Activated T-helper 1 cell treated with anti-CD3 and anti-CD28 coated beads, Interleukin-12 subunit alpha, Interleukin-12 subunit beta, Interleukin-2, Interleukin-4 antibody, amounts not matched to agents 30 ng/mL and 10 ng/mL and 1 ng/mL, durations not matched to agents 14 hours and 24 hours and 36 hours (primary cell): ENCODE measurements at regions not wholly inside any gene's neighbourhood (a gene's known extent, or its start where the extent isn't known, plus 50 kb on each side); places are given as distances from the start of the nearest gene placed in this dataset.

Experiments used
- DNase-seq: peaks from one replicate; pipeline ENCODE4 v3.0.0; 2021; ENCODE audit warnings: low spot score
- H3K27ac Mint-ChIP-seq: one replicate; pipeline ENCODE4 v1.8.0; 2021; ENCODE audit warnings: mild to moderate bottlenecking, mixed read lengths
- H3K27me3 Mint-ChIP-seq: one replicate; pipeline ENCODE4 v1.8.0; 2022; ENCODE audit warnings: mild to moderate bottlenecking, moderate library complexity, mixed read lengths; ENCODE audit not compliant: insufficient read depth
- H3K36me3 Mint-ChIP-seq: one replicate; pipeline ENCODE4 v1.8.0; 2021; ENCODE audit warnings: low read depth, mixed read lengths
- H3K4me1 Mint-ChIP-seq: one replicate; pipeline ENCODE4 v1.8.0; 2021; ENCODE audit warnings: low read depth, mixed read lengths
- H3K4me3 Mint-ChIP-seq: one replicate; pipeline ENCODE4 v1.8.0; 2021; ENCODE audit warnings: mild to moderate bottlenecking, moderate library complexity, mixed read lengths
- H3K9me3 Mint-ChIP-seq: one replicate; pipeline ENCODE4 v1.8.0; 2021; ENCODE audit warnings: mixed read lengths
- intact Hi-C: fragments of 100-400 bp; cut with micrococcal nuclease; formaldehyde crosslinking; loops from one replicate; pipeline ENCODE4 v1.15.1; 2024

DNA sequence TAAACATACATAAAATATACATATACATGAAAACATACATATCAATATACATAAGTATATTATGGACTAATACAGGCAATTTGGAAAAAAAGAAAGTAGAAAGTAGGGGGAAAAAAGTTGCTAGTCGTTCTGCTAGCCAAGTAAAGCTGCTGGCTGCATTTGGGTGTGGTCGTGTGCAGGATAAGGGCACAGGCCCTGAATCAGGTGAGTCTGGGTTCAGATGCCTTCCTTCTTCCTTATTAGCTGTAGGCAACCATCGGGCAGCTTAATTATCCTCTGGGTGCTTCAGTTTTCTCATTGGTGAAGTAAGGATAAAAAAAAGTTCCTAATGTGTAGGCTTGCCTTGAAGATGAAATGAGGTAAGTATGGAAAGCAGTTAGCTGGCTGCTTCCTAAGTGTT, 59.2 kb upstream of the SPRY4 start:
- H3K4me1 Mint-ChIP-seq = peaks cover 14% of the 10 kb centered on the region
- H3K36me3 Mint-ChIP-seq = no peaks in the 10 kb centered on the region
- no peak overlapping the region for H3K27ac Mint-ChIP-seq
- H3K4me3 Mint-ChIP-seq = no peak overlapping the region
- H3K27me3 Mint-ChIP-seq = no peaks in the 10 kb centered on the region
- H3K9me3 Mint-ChIP-seq = no peaks in the 10 kb centered on the region
- intact Hi-C loops = no loop called here
- DNase-seq = no peak

DNA sequence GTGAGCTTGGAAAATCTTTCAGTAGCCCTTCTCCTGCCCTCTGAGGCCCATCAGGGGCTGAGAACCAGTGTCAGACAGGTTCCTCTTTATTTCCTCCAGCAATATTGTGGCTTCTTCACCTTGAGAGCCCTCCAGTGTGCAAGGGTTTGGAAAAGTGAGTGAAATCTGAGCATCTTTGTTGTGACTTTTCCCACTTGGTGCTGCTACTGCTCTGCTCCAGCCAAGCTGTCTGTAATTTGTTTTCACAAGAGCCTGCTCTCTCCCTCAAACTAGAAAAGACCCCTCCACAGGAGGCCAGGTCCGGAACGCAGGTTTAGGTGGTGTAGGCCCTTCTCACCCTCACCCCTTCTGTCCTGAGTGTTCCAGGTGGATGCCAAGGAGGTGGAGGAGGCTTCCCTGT, 57.4 kb upstream of the SPRY4 start:
- Mint-ChIP-seq H3K4me1 (peaks cover 14% of the 10 kb centered on the region), H3K36me3 (no peaks in the 10 kb centered on the region), H3K9me3 (no peaks in the 10 kb centered on the region), H3K27me3 (no peaks in the 10 kb centered on the region), H3K27ac (no peak overlapping the region), H3K4me3 (no peak overlapping the region)
- no peak for DNase-seq
- intact Hi-C loops = no loop called here

DNA sequence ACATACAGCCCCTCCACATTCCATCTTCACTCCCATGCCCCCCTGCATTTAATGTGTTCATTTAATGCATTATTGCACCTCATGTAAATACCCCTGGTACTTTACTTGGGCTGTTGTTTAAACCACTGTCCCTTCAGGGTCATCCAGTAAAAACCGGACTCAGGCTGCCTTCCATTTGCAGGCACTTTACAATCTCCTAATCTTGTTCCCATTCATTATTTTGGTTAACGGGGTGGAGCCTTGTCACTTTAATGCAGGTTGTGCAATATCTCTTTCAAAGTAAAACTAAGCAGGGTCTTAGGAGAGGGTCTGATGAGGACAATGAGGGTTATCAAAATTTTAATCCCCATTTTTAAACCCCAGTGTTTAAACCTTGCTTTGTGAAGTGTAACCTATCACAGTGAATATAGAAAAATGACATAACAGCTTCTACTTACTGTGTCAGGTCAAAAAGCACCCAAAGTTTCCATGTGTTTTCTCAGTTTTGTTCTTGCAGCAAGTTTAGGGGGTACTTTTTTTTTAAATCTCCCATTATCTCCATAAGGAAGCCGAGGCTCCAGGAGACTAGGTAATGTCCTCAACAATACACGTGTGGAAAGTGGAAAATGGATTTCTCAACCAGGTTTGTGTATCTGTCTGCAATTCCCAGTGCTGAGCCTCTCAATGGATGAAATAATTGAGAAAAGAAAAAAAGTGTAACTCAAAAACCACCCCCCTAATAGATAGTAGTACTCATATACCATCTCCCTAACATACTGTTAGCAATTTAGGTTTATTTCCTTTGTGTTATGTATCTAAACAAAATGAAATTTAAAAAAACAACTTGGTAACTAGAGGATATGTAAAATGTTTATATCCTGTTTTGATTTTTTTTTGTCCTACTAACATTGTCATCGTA, 54.2 kb upstream of the SPRY4 start:
- intact Hi-C loops = no loop called here
- no peaks in the 10 kb centered on the region for H3K9me3 Mint-ChIP-seq
- H3K27ac Mint-ChIP-seq = no peak overlapping the region
- no peak overlapping the region for H3K4me3 Mint-ChIP-seq
- no peaks in the 10 kb centered on the region for H3K36me3 Mint-ChIP-seq
- DNase-seq = no peak
- H3K4me1 Mint-ChIP-seq = peaks cover 8% of the 10 kb centered on the region
- H3K27me3 Mint-ChIP-seq = no peaks in the 10 kb centered on the region

DNA sequence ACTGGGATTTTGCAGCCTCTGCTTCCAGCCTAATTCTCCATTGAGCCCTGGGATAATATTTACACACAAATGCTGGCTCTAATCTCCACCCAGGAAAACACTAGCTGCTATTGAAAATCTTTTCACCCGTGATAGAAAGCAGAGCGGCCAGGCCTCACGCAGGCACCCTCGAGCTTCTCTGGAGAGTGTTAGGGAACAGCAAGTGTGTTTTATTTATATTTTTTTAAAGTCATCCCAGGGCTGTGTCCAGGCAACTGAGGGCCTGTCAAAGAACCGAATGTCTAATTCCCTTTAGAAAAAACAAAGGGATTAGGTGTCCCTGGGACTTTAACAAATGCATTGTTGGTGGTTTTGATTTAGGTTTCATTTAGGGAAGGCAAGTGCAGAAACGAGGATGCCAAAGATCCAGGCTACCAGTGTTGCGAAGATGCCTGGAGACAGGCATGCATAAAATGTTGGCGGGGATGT, 51.2 kb upstream of the SPRY4 start:
- peaks cover 7% of the 10 kb centered on the region for H3K4me1 Mint-ChIP-seq
- H3K36me3 Mint-ChIP-seq = no peaks in the 10 kb centered on the region
- no peak overlapping the region for H3K4me3 Mint-ChIP-seq
- H3K9me3 Mint-ChIP-seq = no peaks in the 10 kb centered on the region
- intact Hi-C loops = no loop called here
- peaks cover under 1% of the 10 kb centered on the region for H3K27me3 Mint-ChIP-seq
- no peak for DNase-seq
- H3K27ac Mint-ChIP-seq = no peak overlapping the region
